LNCaP clone FGC (cell line): ENCODE measurements at regions not wholly inside any gene's neighbourhood (a gene's known extent, or its start where the extent isn't known, plus 50 kb on each side); places are given as distances from the start of the nearest gene placed in this dataset.

Experiments used
- DNase-seq: peaks from one replicate; pipeline ENCODE4 v3.0.0-alpha.2; 2011; ENCODE audit warnings: low read depth
- H3K4me3 ChIP-seq: 2 replicates; pipeline ENCODE4 v1.5.1; 2011; ENCODE audit warnings: mild to moderate bottlenecking, low read depth, low read length, control low read depth
- CTCF ChIP-seq: IDR thresholded peaks from 2 replicates; pipeline ENCODE4 v1.5.1; 2012; ENCODE audit warnings: mild to moderate bottlenecking; ENCODE audit not compliant: control insufficient read depth, insufficient read depth; ENCODE audit errors: extremely low read depth

DNA sequence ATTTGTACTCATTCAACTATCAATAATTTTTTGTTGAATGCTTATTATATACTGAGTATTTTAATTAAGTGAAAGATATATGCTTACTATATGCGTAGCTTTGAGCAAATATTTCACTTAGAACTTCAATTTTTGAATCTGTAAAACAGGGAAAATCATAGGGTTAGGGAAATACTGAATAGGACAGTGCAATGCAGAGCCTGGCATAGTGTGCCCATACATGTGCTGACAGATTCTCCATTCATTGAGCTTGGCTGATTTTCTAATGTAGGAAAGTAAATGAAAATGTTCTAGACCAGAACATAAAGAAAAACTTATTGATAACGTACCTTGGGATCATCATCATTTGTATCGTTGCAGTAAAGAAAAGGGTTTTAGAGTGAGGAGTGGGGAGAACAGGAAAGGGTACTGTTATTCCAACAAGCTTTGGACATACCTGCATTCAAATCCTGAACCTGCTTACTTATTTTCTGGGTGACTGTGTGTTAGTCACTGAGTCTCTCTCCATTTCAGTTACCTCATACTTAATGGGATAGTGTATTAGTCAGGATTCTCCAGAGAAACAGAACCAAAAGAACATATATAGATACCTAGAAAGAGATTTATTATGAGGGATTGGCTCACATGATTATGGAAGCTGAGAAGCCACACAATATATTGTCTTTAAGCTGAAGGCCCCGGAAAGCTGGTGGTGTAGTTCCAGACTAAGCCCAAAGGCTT lies 436.4 kb downstream of the ADAMTS20 start:
- DNase-seq, result no peak
- H3K4me3 ChIP-seq, result no peak overlapping the region
- no peak for TF ChIP-seq CTCF

GRCh38 chr12:43114316-43114715 lies 437.7 kb downstream of the ADAMTS20 start:
- no peak for TF ChIP-seq CTCF
- no peak for DNase-seq
- H3K4me3 ChIP-seq, result no peak overlapping the region

DNA sequence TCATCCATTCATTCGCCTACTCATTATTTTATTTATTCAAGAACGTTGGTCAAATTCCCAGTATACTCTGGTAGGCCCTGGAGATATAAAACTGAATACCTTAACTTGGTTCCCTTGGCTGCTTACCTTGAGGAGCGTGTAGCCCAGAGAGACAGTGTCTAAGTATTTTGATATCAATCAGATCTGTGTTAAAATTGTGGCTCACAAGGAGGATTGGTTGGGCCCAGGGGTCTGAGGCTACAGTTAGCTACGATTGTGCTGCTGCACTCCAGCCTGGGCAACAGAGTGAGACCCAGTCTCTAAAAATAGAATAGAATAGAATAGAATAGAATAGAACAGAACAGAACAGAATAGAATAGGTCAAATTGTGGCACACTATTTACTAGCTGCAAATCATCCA lies 438.4 kb downstream of the ADAMTS20 start:
- TF ChIP-seq CTCF, result no peak
- no peak overlapping the region for H3K4me3 ChIP-seq
- DNase-seq, result no peak

- TF ChIP-seq CTCF, result no peak
- DNase-seq, result no peak
These were observed 438.9 kb downstream of the ADAMTS20 start for GRCh38 chr12:43113135-43113534.

DNA sequence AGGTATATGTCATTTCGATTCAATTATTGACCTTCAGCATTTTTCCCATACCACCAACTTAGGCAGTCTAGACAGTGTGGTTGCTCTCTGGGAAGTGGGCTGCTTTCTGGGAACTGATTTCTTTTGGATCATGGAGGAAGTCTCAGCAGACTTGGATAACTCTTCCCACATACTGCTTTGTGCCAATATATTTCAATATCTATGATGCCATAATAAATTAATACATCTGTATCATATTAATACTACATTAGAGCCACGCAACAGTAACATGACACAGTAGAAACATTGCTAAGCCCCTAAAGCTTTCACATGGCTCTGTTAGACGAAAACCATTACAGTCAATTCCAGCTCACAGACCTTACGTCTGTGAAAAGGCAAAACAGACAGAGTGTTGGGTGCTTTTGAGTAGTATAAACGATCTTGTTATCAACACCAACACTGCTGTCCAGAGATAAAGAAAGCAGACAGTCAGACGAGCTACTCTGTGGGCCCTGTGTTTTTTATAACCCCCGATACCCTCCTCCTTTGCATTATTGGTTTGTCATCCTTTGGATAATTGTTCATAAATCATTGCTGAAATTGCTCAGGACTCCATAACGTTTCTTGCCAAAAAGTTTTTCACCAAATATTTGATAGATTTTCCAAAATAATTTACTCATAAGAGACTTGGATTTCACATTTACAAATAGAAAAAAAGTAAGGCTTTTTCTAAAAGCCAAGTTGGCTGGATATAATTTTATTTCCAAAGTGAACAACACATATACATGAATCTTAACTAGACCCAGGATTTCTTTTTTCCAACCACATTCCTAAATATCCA lies 439.7 kb downstream of the ADAMTS20 start:
- no peak overlapping the region for H3K4me3 ChIP-seq
- no peak for DNase-seq
- no peak for TF ChIP-seq CTCF

More at GRCh38 chr12:43113135-43113534, 438.9 kb downstream of the ADAMTS20 start:
- no peak overlapping the region for H3K4me3 ChIP-seq

DNA sequence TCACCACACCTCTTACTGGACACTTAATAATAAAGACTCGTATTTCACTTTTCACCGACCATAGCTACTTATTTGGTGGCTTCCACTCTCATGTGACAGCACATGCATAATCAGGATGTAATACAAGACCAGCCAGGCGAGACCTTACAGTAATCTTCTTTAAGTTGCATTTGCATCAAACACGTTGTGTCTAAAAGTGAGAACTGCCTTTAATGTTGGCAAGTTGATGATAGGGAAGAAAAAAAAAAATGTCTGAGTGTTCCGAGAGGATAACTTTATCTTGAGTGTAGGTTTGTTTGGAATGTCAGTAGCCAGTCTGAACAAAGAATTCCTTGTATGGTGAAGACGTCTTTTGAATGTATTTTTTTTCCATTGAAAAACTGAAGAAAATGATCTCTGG lies 440.4 kb downstream of the ADAMTS20 start:
- H3K4me3 ChIP-seq, result no peak overlapping the region
- DNase-seq, result no peak
- no peak for TF ChIP-seq CTCF
